ENCODE measurements at regions not wholly inside any gene's neighbourhood (a gene's known extent, or its start where the extent isn't known, plus 50 kb on each side); places are given as distances from the start of the nearest gene placed in this dataset.
"Not testable (repeated sequence)": the region's sequence is repeated elsewhere in the genome, so short reads cannot be mapped to it uniquely, and the experiment has no call there.

- Histone ChIP-seq H3K36me3 (ENCODE audit: control insufficient read depth, insufficient read depth, low read length) (no peaks in the 10 kb centered on the region), H3K4me3 (ENCODE audit: low read depth, low read length) (no peak overlapping the region), H3K4me1 (ENCODE audit: control insufficient read depth, insufficient read depth, low read length) (no peaks in the 10 kb centered on the region), H3K9me3 (ENCODE audit: control insufficient read depth, insufficient read depth, low read length) (no peaks in the 10 kb centered on the region), H3K9ac (ENCODE audit: low read depth, low read length) (no peak overlapping the region), H3K27me3 (ENCODE audit: control insufficient read depth, insufficient read depth, low read length) (no peaks in the 10 kb centered on the region)
These were observed 129.7 kb upstream of the CDIN1 start for GRCh38 chr15:36449662-36450145.

GRCh38 chr15:36454244-36454643 lies 125.2 kb upstream of the CDIN1 start:
- H3K36me3 ChIP-seq (ENCODE audit: control insufficient read depth, insufficient read depth, low read length); H3K9me3 ChIP-seq (ENCODE audit: control insufficient read depth, insufficient read depth, low read length); H3K27me3 ChIP-seq (ENCODE audit: control insufficient read depth, insufficient read depth, low read length); H3K9ac ChIP-seq (ENCODE audit: low read depth, low read length); H3K4me1 ChIP-seq (ENCODE audit: control insufficient read depth, insufficient read depth, low read length); H3K4me3 ChIP-seq (ENCODE audit: low read depth, low read length): not testable (repeated sequence)

- Histone ChIP-seq H3K9ac (ENCODE audit: low read depth, low read length) (no peak overlapping the region), H3K36me3 (ENCODE audit: control insufficient read depth, insufficient read depth, low read length) (no peaks in the 10 kb centered on the region), H3K4me1 (ENCODE audit: control insufficient read depth, insufficient read depth, low read length) (no peaks in the 10 kb centered on the region), H3K27me3 (ENCODE audit: control insufficient read depth, insufficient read depth, low read length) (no peaks in the 10 kb centered on the region), H3K9me3 (ENCODE audit: control insufficient read depth, insufficient read depth, low read length) (no peaks in the 10 kb centered on the region), H3K4me3 (ENCODE audit: low read depth, low read length) (no peak overlapping the region)
These were observed 121.0 kb upstream of the CDIN1 start for GRCh38 chr15:36458411-36458810.

- H3K4me1 ChIP-seq (ENCODE audit: control insufficient read depth, insufficient read depth, low read length), result peaks cover 2% of the 10 kb centered on the region
- no peak overlapping the region for H3K4me3 ChIP-seq (ENCODE audit: low read depth, low read length)
These were observed 114.1 kb upstream of the CDIN1 start for GRCh38 chr15:36465304-36465703.

GRCh38 chr15:36468746-36469145 lies 110.7 kb upstream of the CDIN1 start:
- Histone ChIP-seq H3K27me3 (ENCODE audit: control insufficient read depth, insufficient read depth, low read length) (no peaks in the 10 kb centered on the region), H3K4me1 (ENCODE audit: control insufficient read depth, insufficient read depth, low read length) (peaks cover 2% of the 10 kb centered on the region), H3K4me3 (ENCODE audit: low read depth, low read length) (no peak overlapping the region), H3K36me3 (ENCODE audit: control insufficient read depth, insufficient read depth, low read length) (no peaks in the 10 kb centered on the region), H3K9me3 (ENCODE audit: control insufficient read depth, insufficient read depth, low read length) (no peaks in the 10 kb centered on the region), H3K9ac (ENCODE audit: low read depth, low read length) (no peak overlapping the region)

More at GRCh38 chr15:36465304-36465703, 114.1 kb upstream of the CDIN1 start:
- Histone ChIP-seq H3K36me3 (ENCODE audit: control insufficient read depth, insufficient read depth, low read length) (no peaks in the 10 kb centered on the region), H3K9ac (ENCODE audit: low read depth, low read length) (no peak overlapping the region), H3K27me3 (ENCODE audit: control insufficient read depth, insufficient read depth, low read length) (no peaks in the 10 kb centered on the region), H3K9me3 (ENCODE audit: control insufficient read depth, insufficient read depth, low read length) (no peaks in the 10 kb centered on the region)

GRCh38 chr15:36469311-36469966 lies 110.0 kb upstream of the CDIN1 start:
- H3K4me3 ChIP-seq (ENCODE audit: low read depth, low read length), result no peak overlapping the region
- no peaks in the 10 kb centered on the region for H3K36me3 ChIP-seq (ENCODE audit: control insufficient read depth, insufficient read depth, low read length)
- no peaks in the 10 kb centered on the region for H3K27me3 ChIP-seq (ENCODE audit: control insufficient read depth, insufficient read depth, low read length)
- H3K4me1 ChIP-seq (ENCODE audit: control insufficient read depth, insufficient read depth, low read length), result peaks cover 2% of the 10 kb centered on the region
- no peak overlapping the region for H3K9ac ChIP-seq (ENCODE audit: low read depth, low read length)
- H3K9me3 ChIP-seq (ENCODE audit: control insufficient read depth, insufficient read depth, low read length), result no peaks in the 10 kb centered on the region

- no peaks in the 10 kb centered on the region for H3K36me3 ChIP-seq (ENCODE audit: control insufficient read depth, insufficient read depth, low read length)
- no peaks in the 10 kb centered on the region for H3K9me3 ChIP-seq (ENCODE audit: control insufficient read depth, insufficient read depth, low read length)
- no peak overlapping the region for H3K4me3 ChIP-seq (ENCODE audit: low read depth, low read length)
- H3K4me1 ChIP-seq (ENCODE audit: control insufficient read depth, insufficient read depth, low read length), result peaks cover 2% of the 10 kb centered on the region
- no peaks in the 10 kb centered on the region for H3K27me3 ChIP-seq (ENCODE audit: control insufficient read depth, insufficient read depth, low read length)
- no peak overlapping the region for H3K9ac ChIP-seq (ENCODE audit: low read depth, low read length)
These were observed 106.8 kb upstream of the CDIN1 start for GRCh38 chr15:36472672-36473071.

GRCh38 chr15:36478561-36478960 lies 100.9 kb upstream of the CDIN1 start:
- no peaks in the 10 kb centered on the region for H3K4me1 ChIP-seq (ENCODE audit: control insufficient read depth, insufficient read depth, low read length)
- H3K27me3 ChIP-seq (ENCODE audit: control insufficient read depth, insufficient read depth, low read length), result no peaks in the 10 kb centered on the region
- no peak overlapping the region for H3K4me3 ChIP-seq (ENCODE audit: low read depth, low read length)
- no peaks in the 10 kb centered on the region for H3K9me3 ChIP-seq (ENCODE audit: control insufficient read depth, insufficient read depth, low read length)
- no peaks in the 10 kb centered on the region for H3K36me3 ChIP-seq (ENCODE audit: control insufficient read depth, insufficient read depth, low read length)
- H3K9ac ChIP-seq (ENCODE audit: low read depth, low read length), result no peak overlapping the region

GRCh38 chr15:36479200-36479896 lies 100.1 kb upstream of the CDIN1 start:
- H3K4me1 ChIP-seq (ENCODE audit: control insufficient read depth, insufficient read depth, low read length), result no peaks in the 10 kb centered on the region

GRCh38 chr15:36481156-36481555 lies 98.3 kb upstream of the CDIN1 start:
- no peaks in the 10 kb centered on the region for H3K4me1 ChIP-seq (ENCODE audit: control insufficient read depth, insufficient read depth, low read length)
- no peak overlapping the region for H3K4me3 ChIP-seq (ENCODE audit: low read depth, low read length)
- H3K9me3 ChIP-seq (ENCODE audit: control insufficient read depth, insufficient read depth, low read length), result no peaks in the 10 kb centered on the region
- H3K9ac ChIP-seq (ENCODE audit: low read depth, low read length), result no peak overlapping the region
- H3K36me3 ChIP-seq (ENCODE audit: control insufficient read depth, insufficient read depth, low read length), result no peaks in the 10 kb centered on the region
- H3K27me3 ChIP-seq (ENCODE audit: control insufficient read depth, insufficient read depth, low read length), result no peaks in the 10 kb centered on the region

More at GRCh38 chr15:36479200-36479896, 100.1 kb upstream of the CDIN1 start:
- Histone ChIP-seq H3K27me3 (ENCODE audit: control insufficient read depth, insufficient read depth, low read length) (no peaks in the 10 kb centered on the region), H3K9ac (ENCODE audit: low read depth, low read length) (no peak overlapping the region), H3K4me3 (ENCODE audit: low read depth, low read length) (no peak overlapping the region), H3K9me3 (ENCODE audit: control insufficient read depth, insufficient read depth, low read length) (no peaks in the 10 kb centered on the region), H3K36me3 (ENCODE audit: control insufficient read depth, insufficient read depth, low read length) (no peaks in the 10 kb centered on the region)

- Histone ChIP-seq H3K27me3 (ENCODE audit: control insufficient read depth, insufficient read depth, low read length) (no peaks in the 10 kb centered on the region), H3K9me3 (ENCODE audit: control insufficient read depth, insufficient read depth, low read length) (no peaks in the 10 kb centered on the region), H3K9ac (ENCODE audit: low read depth, low read length) (no peak overlapping the region), H3K36me3 (ENCODE audit: control insufficient read depth, insufficient read depth, low read length) (no peaks in the 10 kb centered on the region), H3K4me1 (ENCODE audit: control insufficient read depth, insufficient read depth, low read length) (no peaks in the 10 kb centered on the region), H3K4me3 (ENCODE audit: low read depth, low read length) (no peak overlapping the region)
These were observed 96.0 kb upstream of the CDIN1 start for GRCh38 chr15:36483409-36483808.
